Thoracic aorta (tissue), 2 donors: ENCODE measurements at regions not wholly inside any gene's neighbourhood (a gene's known extent, or its start where the extent isn't known, plus 50 kb on each side); places are given as distances from the start of the nearest gene placed in this dataset.

ENCODE experiments used
- ATAC-seq: fragments of 150-250 bp; one replicate; pipeline ENCODE4 v1.8.0; 2017; ENCODE audit warnings: low read depth; ENCODE audit not compliant: insufficient number of reproducible peaks, low FRiP score
- DNase-seq: peaks from one replicate; pipeline ENCODE4 v3.0.0-alpha.2; 2020; ENCODE audit warnings: low spot score
- H3K27ac ChIP-seq, 2 donors: fragments of 200-600 bp; sonication (generic); 1 replicate in 1 of 2; 2 replicates in 1 of 2; pipeline ENCODE4 v1.5.1; 2016; ENCODE audit warnings: mild to moderate bottlenecking in 2 of 2, moderate library complexity in 2 of 2
- H3K27me3 ChIP-seq: fragments of 200-600 bp; sonication (generic); replicated peaks from 2 replicates; pipeline ENCODE4 v1.6.0; 2016; ENCODE audit warnings: mild to moderate bottlenecking; ENCODE audit not compliant: insufficient read depth
- H3K36me3 ChIP-seq: fragments of 200-600 bp; sonication (generic); one replicate; pipeline ENCODE4 v1.5.1; 2016
- H3K4me1 ChIP-seq, 2 donors: fragments of 200-600 bp; sonication (generic); 1 replicate in 1 of 2; 2 replicates in 1 of 2; pipeline versions ENCODE4 v1.5.1 to v1.6.0; 2016; ENCODE audit warnings: low read depth in 2 of 2, mild to moderate bottlenecking in 1 of 2; ENCODE audit not compliant: control insufficient read depth in 1 of 2
- H3K4me3 ChIP-seq: fragments of 200-600 bp; sonication (generic); 2 replicates; pipeline ENCODE4 v1.5.1; 2016; ENCODE audit warnings: mild to moderate bottlenecking
- H3K9me3 ChIP-seq: fragments of 200-600 bp; sonication (generic); 2 replicates; pipeline ENCODE4 v1.5.1; 2016
- TF ChIP-seq, protein P1 (sequence below): fragments of 200-600 bp; sonication (generic); IDR thresholded peaks from one replicate; pipeline ENCODE4 v1.5.1; 2019; ENCODE audit warnings: antibody characterized with exemption

DNA sequence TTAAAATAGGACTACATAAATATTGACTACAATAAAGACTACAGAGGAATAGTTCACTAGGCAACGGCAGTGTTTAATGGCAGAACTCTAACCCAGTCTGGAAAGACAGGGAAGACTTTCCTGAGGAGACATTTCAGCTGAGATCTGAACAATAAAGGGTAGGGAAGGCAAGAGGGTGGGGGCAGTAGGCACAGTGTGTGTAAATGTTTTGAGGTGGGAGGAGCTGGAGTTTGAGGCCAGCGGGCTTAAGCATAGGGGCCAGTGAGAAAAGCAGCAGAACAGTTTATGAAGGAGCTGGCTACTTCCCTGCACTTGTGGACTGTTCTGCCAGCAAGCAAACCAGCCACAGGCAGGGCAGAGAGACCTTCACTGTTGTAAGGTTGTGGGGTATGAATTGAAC, 76.6 kb upstream of the UGP2 start:
- Histone ChIP-seq H3K4me1 (peaks cover 19 to 33% of the 10 kb centered on the region in 2 donors), H3K27ac (peak overlapping the region; percentile 47 to 56), H3K4me3 (no peak overlapping the region), H3K9me3 (peaks cover 3% of the 10 kb centered on the region), H3K36me3 (no peaks in the 10 kb centered on the region), H3K27me3 (no peaks in the 10 kb centered on the region)
- no peak for DNase-seq
- TF ChIP-seq, protein P1, sequence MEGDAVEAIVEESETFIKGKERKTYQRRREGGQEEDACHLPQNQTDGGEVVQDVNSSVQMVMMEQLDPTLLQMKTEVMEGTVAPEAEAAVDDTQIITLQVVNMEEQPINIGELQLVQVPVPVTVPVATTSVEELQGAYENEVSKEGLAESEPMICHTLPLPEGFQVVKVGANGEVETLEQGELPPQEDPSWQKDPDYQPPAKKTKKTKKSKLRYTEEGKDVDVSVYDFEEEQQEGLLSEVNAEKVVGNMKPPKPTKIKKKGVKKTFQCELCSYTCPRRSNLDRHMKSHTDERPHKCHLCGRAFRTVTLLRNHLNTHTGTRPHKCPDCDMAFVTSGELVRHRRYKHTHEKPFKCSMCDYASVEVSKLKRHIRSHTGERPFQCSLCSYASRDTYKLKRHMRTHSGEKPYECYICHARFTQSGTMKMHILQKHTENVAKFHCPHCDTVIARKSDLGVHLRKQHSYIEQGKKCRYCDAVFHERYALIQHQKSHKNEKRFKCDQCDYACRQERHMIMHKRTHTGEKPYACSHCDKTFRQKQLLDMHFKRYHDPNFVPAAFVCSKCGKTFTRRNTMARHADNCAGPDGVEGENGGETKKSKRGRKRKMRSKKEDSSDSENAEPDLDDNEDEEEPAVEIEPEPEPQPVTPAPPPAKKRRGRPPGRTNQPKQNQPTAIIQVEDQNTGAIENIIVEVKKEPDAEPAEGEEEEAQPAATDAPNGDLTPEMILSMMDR: no peak
- ATAC-seq: no peak

- TF ChIP-seq, protein P1: no peak
- peaks cover 3% of the 10 kb centered on the region for H3K9me3 ChIP-seq
- no peaks in the 10 kb centered on the region for H3K27me3 ChIP-seq
- peaks cover 19 to 33% of the 10 kb centered on the region in 2 donors for H3K4me1 ChIP-seq
- no peaks in the 10 kb centered on the region for H3K36me3 ChIP-seq
- H3K27ac ChIP-seq: no peak overlapping the region
- H3K4me3 ChIP-seq: no peak overlapping the region
- DNase-seq (no peak), ATAC-seq (no peak)
Measured at GRCh38 chr2:63767307-63767706, 74.4 kb upstream of the UGP2 start.

- Histone ChIP-seq H3K9me3 (peaks cover 3% of the 10 kb centered on the region), H3K4me3 (no peak overlapping the region), H3K27ac (no peak overlapping the region), H3K36me3 (no peaks in the 10 kb centered on the region), H3K27me3 (no peaks in the 10 kb centered on the region), H3K4me1 (peaks cover 17 to 29% of the 10 kb centered on the region in 2 donors)
- TF ChIP-seq, protein P1: no peak
- ATAC-seq: no peak
- no peak for DNase-seq
Measured at GRCh38 chr2:63768051-63768450, 73.6 kb upstream of the UGP2 start.

GRCh38 chr2:63769915-63770314, 71.8 kb upstream of the UGP2 start:
- no peak for ATAC-seq

GRCh38 chr2:63772061-63772460, 69.6 kb upstream of the UGP2 start:
- no peak overlapping the region for H3K27ac ChIP-seq

More at GRCh38 chr2:63769915-63770314, 71.8 kb upstream of the UGP2 start:
- Histone ChIP-seq H3K4me3 (no peak overlapping the region), H3K9me3 (peaks cover 3% of the 10 kb centered on the region), H3K4me1 (peaks cover 5 to 10% of the 10 kb centered on the region in 2 donors), H3K27ac (no peak overlapping the region), H3K36me3 (no peaks in the 10 kb centered on the region), H3K27me3 (no peaks in the 10 kb centered on the region)
- TF ChIP-seq, protein P1: no peak
- no peak for DNase-seq

More at GRCh38 chr2:63772061-63772460, 69.6 kb upstream of the UGP2 start:
- Histone ChIP-seq H3K4me3 (no peak overlapping the region), H3K27me3 (no peaks in the 10 kb centered on the region), H3K9me3 (peaks cover 3% of the 10 kb centered on the region), H3K4me1 (no peaks in the 10 kb centered on the region), H3K36me3 (no peaks in the 10 kb centered on the region)
- DNase-seq: no peak
- ATAC-seq: no peak
- TF ChIP-seq, protein P1: no peak
